Mesendoderm (in vitro differentiated cells): ENCODE measurements at regions not wholly inside any gene's neighbourhood (a gene's known extent, or its start where the extent isn't known, plus 50 kb on each side); places are given as distances from the start of the nearest gene placed in this dataset.
"Not testable (repeated sequence)": the region's sequence is repeated elsewhere in the genome, so short reads cannot be mapped to it uniquely, and the experiment has no call there.

ENCODE experiments used
- DNase-seq: peaks from one replicate; pipeline ENCODE4 v3.0.0; 2013
- H2AK5ac ChIP-seq: 2 replicates; pipeline ENCODE4 v1.6.1; 2013; ENCODE audit warnings: low read length, inconsistent platforms
- H2BK120ac ChIP-seq: 2 replicates; pipeline ENCODE4 v1.6.1; 2013; ENCODE audit warnings: low read depth, mild to moderate bottlenecking, low read length, moderate library complexity, mixed read lengths
- H2BK15ac ChIP-seq: replicated peaks from 2 replicates; pipeline ENCODE4 v1.6.1; 2013; ENCODE audit warnings: low read depth, mild to moderate bottlenecking, moderate library complexity
- H2BK5ac ChIP-seq: 2 replicates; pipeline ENCODE4 v1.6.1; 2013; ENCODE audit warnings: low read length, inconsistent platforms
- H3K18ac ChIP-seq: 2 replicates; pipeline ENCODE4 v1.6.1; 2013; ENCODE audit warnings: mild to moderate bottlenecking, low read length, mixed read lengths
- H3K23ac ChIP-seq: one replicate; pipeline ENCODE4 v1.6.1; 2013; ENCODE audit warnings: low read length
- H3K27ac ChIP-seq: 2 replicates; pipeline ENCODE4 v1.5.1; 2013; ENCODE audit warnings: low read depth, mild to moderate bottlenecking, inconsistent platforms, low read length, moderate library complexity
- H3K27me3 ChIP-seq: 2 replicates; pipeline ENCODE4 v1.6.1; 2013; ENCODE audit warnings: low read length, control low read depth, mild to moderate bottlenecking, inconsistent platforms; ENCODE audit not compliant: insufficient read depth, poor library complexity
- H3K36me3 ChIP-seq: 2 replicates; pipeline ENCODE4 v1.6.1; 2013; ENCODE audit warnings: low read length, inconsistent platforms; ENCODE audit not compliant: control insufficient read depth, insufficient read depth
- H3K4ac ChIP-seq: one replicate; pipeline ENCODE4 v1.6.1; 2013; ENCODE audit warnings: low read depth, mild to moderate bottlenecking, low read length, moderate library complexity
- H3K4me1 ChIP-seq: 2 replicates; pipeline ENCODE4 v1.6.1; 2013; ENCODE audit warnings: low read depth, low read length, inconsistent platforms; ENCODE audit not compliant: control insufficient read depth
- H3K4me2 ChIP-seq: 2 replicates; pipeline ENCODE4 v1.6.1; 2013; ENCODE audit warnings: low read length
- H3K4me3 ChIP-seq: 2 replicates; pipeline ENCODE4 v1.5.1; 2013; ENCODE audit warnings: mild to moderate bottlenecking, low read length
- H3K56ac ChIP-seq: one replicate; pipeline ENCODE4 v1.6.1; 2013; ENCODE audit warnings: low read length
- H3K79me1 ChIP-seq: 2 replicates; pipeline ENCODE4 v1.6.1; 2013; ENCODE audit warnings: low read length, inconsistent platforms
- H3K79me2 ChIP-seq: 2 replicates; pipeline ENCODE4 v1.6.1; 2013; ENCODE audit warnings: mild to moderate bottlenecking, low read length; ENCODE audit not compliant: control insufficient read depth, insufficient read depth
- H3K9ac ChIP-seq: 2 replicates; pipeline ENCODE4 v1.6.1; 2013; ENCODE audit warnings: low read length, inconsistent platforms
- H4K5ac ChIP-seq: one replicate; pipeline ENCODE4 v1.6.1; 2013; ENCODE audit warnings: low read length
- H4K8ac ChIP-seq: one replicate; pipeline ENCODE4 v1.6.1; 2013; ENCODE audit warnings: low read depth, mild to moderate bottlenecking, control low read depth, low read length, moderate library complexity
- WGBS: extraction: QIAGEN DNeasy Blood & Tissue Kit; methylation state at CpG from one replicate; pipeline ENCODE4 v1.1.7; 2013; ENCODE audit warnings: low lambda C conversion rate, missing lambda C conversion rate; ENCODE audit not compliant: insufficient coverage; ENCODE audit errors: extremely low coverage; 5-methylcytosine and 5-hydroxymethylcytosine counted together

DNA sequence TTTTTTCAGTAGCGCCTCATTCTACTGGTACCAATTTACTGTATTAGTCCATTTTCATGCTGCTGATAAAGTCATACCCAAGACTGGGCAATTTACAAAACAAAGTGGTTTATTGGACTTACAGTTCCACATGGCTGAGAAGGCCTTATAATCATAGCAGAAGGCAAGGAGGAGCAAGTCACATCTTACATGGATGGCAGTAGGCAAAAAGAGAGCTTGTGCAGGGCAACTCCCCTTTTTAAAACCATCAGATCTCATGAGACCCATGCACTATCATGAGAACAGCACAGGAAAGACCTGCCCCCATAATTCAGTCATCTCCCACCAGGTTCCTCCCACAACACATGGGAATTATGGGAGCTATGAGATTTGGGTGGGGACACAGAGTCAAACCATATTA, 443.5 kb downstream of the SH2D1A start:
- H2BK15ac ChIP-seq, H3K4ac ChIP-seq, H3K36me3 ChIP-seq, H3K79me1 ChIP-seq, H3K4me2 ChIP-seq, H3K79me2 ChIP-seq, H3K27me3 ChIP-seq, H3K4me1 ChIP-seq, H4K8ac ChIP-seq, H4K5ac ChIP-seq, H2AK5ac ChIP-seq, H3K18ac ChIP-seq, H3K23ac ChIP-seq, H2BK5ac ChIP-seq, H2BK120ac ChIP-seq, H3K4me3 ChIP-seq, H3K9ac ChIP-seq, H3K56ac ChIP-seq, DNase-seq, H3K27ac ChIP-seq: not testable (repeated sequence)
- no CpG with 5 or more reads among the region's 1 CpG for WGBS

DNA sequence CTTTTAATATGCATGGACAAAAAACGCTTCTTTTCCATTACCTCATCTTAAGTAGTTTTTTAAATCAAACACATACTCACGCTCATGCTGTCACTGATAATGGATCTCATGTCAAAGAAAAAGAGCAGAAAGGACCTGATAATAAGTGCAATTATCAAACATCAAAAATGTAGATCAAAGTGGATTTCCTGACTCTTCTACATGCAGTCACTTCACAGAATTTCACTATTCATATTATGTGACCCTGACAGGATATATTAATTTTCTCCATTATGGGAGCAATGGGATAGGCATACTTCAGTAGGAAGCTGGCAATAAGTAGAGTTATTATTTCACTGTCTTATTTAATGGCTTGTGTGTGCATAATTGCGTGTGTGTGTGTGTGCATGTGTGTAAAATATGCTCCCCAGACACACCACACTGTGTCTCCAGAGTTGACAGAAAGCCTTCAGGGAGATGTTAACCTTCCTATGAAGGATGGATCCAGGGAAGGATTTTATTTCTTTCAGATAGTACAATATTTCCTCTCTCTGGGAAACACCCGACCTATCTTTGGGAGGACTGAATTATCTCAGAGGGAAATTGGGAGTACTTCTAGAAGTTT, 445.2 kb downstream of the SH2D1A start:
- Histone ChIP-seq H3K18ac (no peak overlapping the region), H3K4me1 (no peaks in the 10 kb centered on the region), H4K5ac (no peak overlapping the region), H2BK15ac (no peak overlapping the region), H2BK5ac (no peak overlapping the region), H3K4me3 (no peak overlapping the region), H3K79me1 (no peaks in the 10 kb centered on the region), H2BK120ac (no peak overlapping the region), H4K8ac (no peak overlapping the region), H3K23ac (no peak overlapping the region), H3K79me2 (no peaks in the 10 kb centered on the region), H3K36me3 (no peaks in the 10 kb centered on the region), H3K27ac (no peak overlapping the region), H3K4ac (no peak overlapping the region), H3K9ac (no peak overlapping the region), H2AK5ac (no peak overlapping the region), H3K27me3 (no peaks in the 10 kb centered on the region), H3K4me2 (no peak overlapping the region), H3K56ac (no peak overlapping the region)
- DNase-seq, result no peak
- WGBS, result no CpG with 5 or more reads among the region's 4 CpGs

DNA sequence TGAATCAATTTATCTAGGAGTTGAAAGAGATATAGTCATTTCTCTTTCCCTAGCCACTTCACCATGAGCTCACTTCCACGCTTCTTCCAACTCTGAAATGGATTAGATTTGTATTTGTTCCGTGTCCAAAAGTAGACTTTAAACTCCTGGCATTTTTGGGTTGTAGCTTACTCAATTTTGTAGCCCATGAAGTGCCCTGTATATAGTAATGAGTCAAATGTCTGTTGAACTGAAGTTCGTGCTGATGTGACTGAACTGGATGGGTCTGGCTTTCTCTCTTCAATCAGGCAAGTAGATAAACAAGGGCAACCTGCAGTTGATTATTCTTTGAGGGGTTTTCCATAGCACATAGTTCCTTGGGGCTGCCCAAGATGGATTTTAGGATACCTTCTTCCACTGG, 450.6 kb downstream of the SH2D1A start:
- Histone ChIP-seq H2AK5ac (no peak overlapping the region), H3K23ac (no peak overlapping the region), H2BK120ac (no peak overlapping the region), H3K27ac (no peak overlapping the region), H3K56ac (no peak overlapping the region), H3K4me2 (no peak overlapping the region), H3K4ac (no peak overlapping the region), H2BK15ac (no peak overlapping the region), H3K79me1 (no peaks in the 10 kb centered on the region), H3K27me3 (no peaks in the 10 kb centered on the region), H3K79me2 (no peaks in the 10 kb centered on the region), H3K4me3 (no peak overlapping the region), H3K18ac (no peak overlapping the region), H4K5ac (no peak overlapping the region), H4K8ac (no peak overlapping the region), H2BK5ac (no peak overlapping the region), H3K36me3 (no peaks in the 10 kb centered on the region), H3K9ac (no peak overlapping the region), H3K4me1 (no peaks in the 10 kb centered on the region)
- no CpG with 5 or more reads among the region's 3 CpGs for WGBS
- DNase-seq, result no peak

DNA sequence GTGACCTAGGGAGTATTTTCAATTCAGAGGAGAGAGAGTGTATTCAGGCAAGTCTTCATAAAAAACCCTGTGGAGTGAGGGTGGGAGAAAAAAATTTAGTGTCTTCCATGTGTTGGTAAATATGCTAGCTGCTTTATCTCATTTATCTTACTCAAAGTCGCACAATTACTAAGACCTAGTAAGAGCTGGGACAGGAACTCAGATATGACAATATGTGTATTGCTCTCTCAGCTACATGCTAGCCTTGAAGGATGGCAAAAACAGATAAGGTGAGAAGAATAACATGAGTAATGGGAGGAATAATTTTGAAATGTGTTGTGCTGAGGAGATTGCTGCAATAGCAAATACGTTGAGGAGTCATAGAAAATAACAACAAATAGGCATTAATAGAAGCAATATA, 458.6 kb downstream of the SH2D1A start:
- no peak overlapping the region for H4K5ac ChIP-seq
- no CpG with 5 or more reads among the region's 2 CpGs for WGBS

DNA sequence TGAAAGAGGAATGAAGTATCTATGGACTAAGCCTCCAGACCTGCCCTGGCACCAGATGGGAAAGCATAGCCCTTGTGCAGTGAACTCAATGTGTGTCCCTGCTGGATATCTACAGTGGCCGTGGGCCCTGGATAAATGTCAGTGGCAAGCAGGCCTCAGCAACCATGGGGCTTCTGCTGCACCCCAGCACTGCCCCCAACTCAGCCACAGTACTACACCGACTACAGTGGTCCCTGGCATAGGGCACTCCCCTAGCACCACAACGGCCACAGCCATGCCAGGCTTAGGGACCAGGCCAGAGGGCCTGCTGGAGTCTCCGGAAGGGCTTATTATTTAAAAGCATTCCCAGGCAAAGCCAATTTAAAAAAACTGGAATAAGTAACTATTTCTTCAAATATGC, 459.1 kb downstream of the SH2D1A start:
- Histone ChIP-seq H3K27ac (no peak overlapping the region), H3K23ac (no peak overlapping the region), H3K27me3 (no peaks in the 10 kb centered on the region), H3K4me1 (no peaks in the 10 kb centered on the region), H2BK120ac (no peak overlapping the region), H2BK15ac (no peak overlapping the region), H3K79me1 (no peaks in the 10 kb centered on the region), H3K36me3 (no peaks in the 10 kb centered on the region), H3K56ac (no peak overlapping the region), H2BK5ac (no peak overlapping the region), H3K18ac (no peak overlapping the region), H3K79me2 (no peaks in the 10 kb centered on the region), H4K5ac (no peak overlapping the region), H2AK5ac (no peak overlapping the region), H3K9ac (no peak overlapping the region), H3K4me3 (no peak overlapping the region), H3K4ac (no peak overlapping the region), H3K4me2 (no peak overlapping the region), H4K8ac (no peak overlapping the region)
- DNase-seq, result no peak
- WGBS, result no CpG with 5 or more reads among the region's 4 CpGs

More for the DNA sequence above, 458.6 kb downstream of the SH2D1A start:
- Histone ChIP-seq H4K8ac (no peak overlapping the region), H3K4me2 (no peak overlapping the region), H3K23ac (no peak overlapping the region), H3K18ac (no peak overlapping the region), H3K9ac (no peak overlapping the region), H3K4ac (no peak overlapping the region), H3K36me3 (no peaks in the 10 kb centered on the region), H2AK5ac (no peak overlapping the region), H2BK5ac (no peak overlapping the region), H3K27ac (no peak overlapping the region), H3K4me3 (no peak overlapping the region), H3K79me1 (no peaks in the 10 kb centered on the region), H3K79me2 (no peaks in the 10 kb centered on the region), H3K27me3 (no peaks in the 10 kb centered on the region), H2BK15ac (no peak overlapping the region), H3K4me1 (no peaks in the 10 kb centered on the region), H2BK120ac (no peak overlapping the region), H3K56ac (no peak overlapping the region)
- DNase-seq, result no peak

DNA sequence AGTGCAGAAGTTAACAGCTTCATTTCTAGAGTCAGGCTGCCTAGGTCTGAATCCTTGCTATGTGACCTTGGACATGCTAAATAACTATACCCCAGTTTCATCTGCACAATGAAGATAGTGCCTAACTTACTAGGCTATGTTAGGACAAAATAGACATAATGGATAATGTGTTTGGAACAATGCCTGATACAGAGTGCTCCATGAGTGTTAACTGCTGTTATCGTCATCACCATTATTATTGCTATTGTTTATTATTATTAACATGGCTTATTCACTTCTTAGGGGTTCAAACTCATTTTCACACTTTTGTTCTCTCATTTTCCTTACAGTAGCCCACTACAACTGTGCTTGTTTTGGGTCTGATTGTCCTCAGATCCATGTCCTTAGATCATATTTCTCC, 467.7 kb downstream of the SH2D1A start:
- Histone ChIP-seq H3K79me2 (no peaks in the 10 kb centered on the region), H4K5ac (no peak overlapping the region), H2BK5ac (no peak overlapping the region), H3K18ac (no peak overlapping the region), H4K8ac (no peak overlapping the region), H3K27ac (no peak overlapping the region), H2BK15ac (no peak overlapping the region), H3K4me3 (no peak overlapping the region), H2BK120ac (no peak overlapping the region), H3K56ac (no peak overlapping the region), H2AK5ac (no peak overlapping the region), H3K36me3 (no peaks in the 10 kb centered on the region), H3K79me1 (no peaks in the 10 kb centered on the region), H3K23ac (no peak overlapping the region), H3K4me1 (no peaks in the 10 kb centered on the region), H3K27me3 (no peaks in the 10 kb centered on the region), H3K9ac (no peak overlapping the region), H3K4me2 (no peak overlapping the region), H3K4ac (no peak overlapping the region)
- no CpG with 5 or more reads among the region's 1 CpG for WGBS
- DNase-seq, result no peak
